GM21526 (cell line): ENCODE measurements at regions not wholly inside any gene's neighbourhood (a gene's known extent, or its start where the extent isn't known, plus 50 kb on each side); places are given as distances from the start of the nearest gene placed in this dataset.

Source experiments
- ATAC-seq: cut with Tn5 transposase; IDR thresholded peaks from one replicate; pipeline ENCODE4 v1.9.1; 2021; ENCODE audit warnings: moderate library complexity; ENCODE audit not compliant: unreplicated experiment, low FRiP score

- no peak for ATAC-seq
These were observed 161.3 kb upstream of the LPP start for GRCh38 chr3:187992609-187993008.

DNA sequence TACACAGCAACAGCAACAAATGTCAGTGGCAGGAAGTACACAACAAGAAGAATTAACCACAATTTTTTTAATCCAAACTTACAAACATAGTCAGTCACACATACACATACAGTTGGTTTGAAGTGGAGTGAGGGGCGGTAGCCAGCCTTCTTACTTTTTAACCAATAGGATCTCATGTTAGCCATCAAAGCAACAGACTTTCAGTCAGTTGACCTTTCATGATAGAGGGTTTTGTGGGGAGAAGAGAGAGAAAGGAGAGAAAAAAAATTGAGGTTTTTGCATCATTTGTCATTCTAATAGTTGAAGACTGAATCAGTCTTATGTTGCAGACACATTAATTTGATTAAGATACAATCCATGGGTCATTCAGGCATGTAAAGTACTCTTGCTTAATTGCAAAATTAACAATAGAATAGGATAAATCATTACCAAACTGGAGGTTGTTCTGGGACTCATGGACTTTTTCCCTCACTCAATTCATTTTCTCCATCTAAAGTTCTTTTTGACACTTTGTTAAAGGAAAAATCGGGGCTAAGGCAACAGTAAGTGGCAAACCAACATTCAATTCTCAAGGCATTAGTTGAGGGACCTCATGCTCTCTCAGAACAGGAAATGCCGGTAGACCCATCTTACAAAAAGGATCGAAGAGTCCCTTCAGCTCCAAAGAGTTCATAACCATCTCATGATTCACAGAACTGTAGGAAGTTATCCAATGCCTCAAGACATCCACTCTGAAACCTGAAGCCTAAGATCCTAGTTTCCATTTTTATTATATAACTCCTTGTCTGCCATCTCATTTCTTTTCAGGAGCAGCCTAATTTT, 159.5 kb upstream of the LPP start:
- ATAC-seq = no peak

- no peak for ATAC-seq
These were observed 158.9 kb upstream of the LPP start for GRCh38 chr3:187995043-187995400.

DNA sequence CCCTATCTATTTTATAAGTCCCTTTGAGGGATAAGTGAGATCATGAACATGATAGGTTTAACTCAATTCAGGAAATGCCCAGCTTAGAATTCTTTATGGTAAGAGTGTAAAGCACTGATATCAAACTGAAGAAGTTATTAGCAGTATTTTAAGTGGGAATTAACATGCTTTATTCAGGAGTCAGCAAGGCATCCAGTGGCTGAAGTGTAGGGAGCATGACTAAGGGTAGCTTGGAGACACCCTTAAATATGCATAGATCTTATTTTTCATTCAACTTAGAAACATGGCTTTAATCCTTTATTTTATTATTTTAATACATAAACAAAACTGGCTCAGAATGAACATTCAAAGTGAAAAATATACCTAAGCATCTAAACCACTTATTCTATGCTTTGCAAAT, 158.3 kb upstream of the LPP start:
- ATAC-seq = no peak

- no peak for ATAC-seq
These were observed 157.3 kb upstream of the LPP start for GRCh38 chr3:187996609-187997008.

DNA sequence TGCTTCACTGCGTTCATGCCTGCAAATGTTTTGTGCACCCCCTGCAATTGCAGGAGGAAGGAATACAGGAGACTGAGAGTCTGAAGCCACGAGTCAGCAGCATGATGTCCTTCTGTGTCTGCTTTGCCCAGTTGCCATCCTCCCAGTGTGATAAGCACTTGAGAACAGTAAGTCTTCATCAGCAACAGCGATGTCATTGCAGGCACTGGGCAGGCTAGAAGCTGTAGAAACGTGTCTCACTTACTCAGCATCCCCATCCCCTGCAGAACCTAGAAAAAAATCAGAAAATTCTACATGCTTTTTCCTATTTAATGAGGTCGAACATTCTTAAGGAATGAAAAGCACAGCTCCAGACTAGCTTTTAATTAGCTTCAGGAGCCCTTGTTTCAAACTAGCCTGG, 156.5 kb upstream of the LPP start:
- no peak for ATAC-seq

DNA sequence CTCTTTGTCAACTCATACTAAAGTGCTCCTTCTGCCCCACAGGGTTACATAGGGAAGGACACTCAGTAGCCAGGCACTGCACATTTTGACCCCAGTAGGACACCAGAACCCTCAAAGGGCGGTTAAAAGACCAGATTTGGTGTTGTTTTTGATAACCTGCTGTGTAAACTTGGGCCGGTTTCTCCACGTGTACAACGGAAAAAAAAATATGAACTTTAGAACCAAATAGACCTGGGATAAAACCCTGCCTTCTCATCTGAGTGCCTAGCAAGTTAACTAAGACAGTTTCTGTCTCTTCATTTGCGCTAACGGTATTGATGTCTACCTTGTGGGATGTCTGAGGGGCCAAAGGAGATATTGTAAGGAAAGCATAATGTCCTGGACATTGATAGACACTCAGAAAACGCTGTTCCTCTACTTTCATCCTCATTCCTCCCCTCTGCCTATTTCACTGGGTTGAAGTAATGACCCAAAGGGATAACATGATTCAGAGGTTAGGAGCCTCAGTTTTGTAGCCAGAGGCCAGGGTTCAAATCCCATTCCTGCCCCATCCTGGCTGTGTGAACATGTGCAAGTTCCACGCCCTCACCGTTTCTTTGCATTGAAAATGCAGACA, 155.9 kb upstream of the LPP start:
- ATAC-seq = no peak

GRCh38 chr3:187998611-187999010, 155.3 kb upstream of the LPP start:
- no peak for ATAC-seq

- ATAC-seq = no peak
These were observed 154.1 kb upstream of the LPP start for GRCh38 chr3:187999821-188000220.

GRCh38 chr3:188000361-188000861, 153.5 kb upstream of the LPP start:
- no peak for ATAC-seq

GRCh38 chr3:188001093-188001492, 152.9 kb upstream of the LPP start:
- ATAC-seq = no peak

GRCh38 chr3:188001926-188002325, 152.0 kb upstream of the LPP start:
- no peak for ATAC-seq

DNA sequence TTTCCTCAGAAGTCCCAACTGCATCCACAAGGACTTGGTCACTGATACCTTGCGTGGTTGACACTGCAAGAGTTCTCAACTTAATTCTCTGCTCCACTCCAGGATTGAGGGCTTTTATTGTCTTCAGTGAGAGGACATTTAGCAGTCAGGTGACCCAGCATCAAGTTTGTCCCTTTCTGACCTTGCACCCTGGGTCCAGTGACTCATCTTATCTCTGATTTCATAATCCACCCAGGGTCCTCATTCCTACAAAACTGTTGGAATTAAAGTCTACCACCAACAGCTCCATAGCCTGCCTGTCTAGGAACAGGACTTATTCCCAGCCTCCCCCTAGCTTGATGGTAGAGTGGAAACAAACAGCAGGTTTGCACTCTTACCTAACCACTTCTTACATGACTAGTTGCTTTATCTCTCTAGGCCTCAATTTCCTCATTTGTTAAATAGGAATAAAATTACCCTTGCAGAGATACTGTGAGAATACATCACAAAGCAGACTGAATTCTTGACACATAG, 151.3 kb upstream of the LPP start:
- no peak for ATAC-seq

DNA sequence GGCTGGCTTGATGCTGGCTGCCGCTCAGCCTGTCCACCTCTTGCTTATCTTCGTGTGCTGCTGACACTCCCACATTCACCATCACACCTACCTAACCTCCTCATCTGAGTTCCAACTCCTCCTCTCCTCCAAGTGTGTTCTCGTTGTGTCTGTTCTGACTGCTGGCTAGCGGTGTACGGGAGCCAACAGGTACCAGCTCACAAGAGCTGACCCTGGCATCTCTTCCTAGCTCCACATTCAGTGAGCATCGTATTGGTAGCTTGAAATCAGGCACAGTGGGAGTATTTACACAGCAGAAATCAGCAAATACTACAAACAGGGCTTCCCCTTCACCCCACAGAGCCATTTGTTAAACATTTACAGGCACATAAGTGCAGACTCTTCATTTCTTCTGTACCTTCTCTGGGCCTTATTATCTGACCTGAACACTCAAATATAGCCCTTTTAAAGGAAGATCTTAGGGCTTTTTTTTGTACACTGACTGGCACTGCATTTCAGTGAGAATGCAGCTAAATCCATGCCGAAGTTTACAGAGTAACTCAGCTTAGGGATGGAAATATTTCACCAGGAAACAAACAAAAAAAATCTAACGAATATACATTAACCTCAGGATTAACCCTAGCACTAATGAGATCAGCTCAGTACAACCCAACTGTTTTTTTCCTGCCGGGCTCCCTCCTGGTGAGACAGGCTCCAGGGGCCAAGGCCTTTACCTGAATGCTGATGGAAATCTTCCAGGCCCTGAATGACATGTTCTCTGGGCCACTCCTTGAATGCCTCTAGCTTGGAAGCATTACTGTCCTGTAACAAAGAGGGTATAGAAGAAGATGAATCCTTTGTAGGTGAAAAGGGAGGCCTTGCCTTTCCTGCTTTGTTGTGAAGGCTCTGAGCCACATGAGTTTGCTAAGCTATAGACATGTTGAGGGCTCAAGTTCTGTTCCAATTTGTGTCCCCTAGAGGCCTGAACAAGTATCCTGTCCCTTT, 150.5 kb upstream of the LPP start:
- no peak for ATAC-seq

- no peak for ATAC-seq
These were observed 147.1 kb upstream of the LPP start for GRCh38 chr3:188006726-188007393.

DNA sequence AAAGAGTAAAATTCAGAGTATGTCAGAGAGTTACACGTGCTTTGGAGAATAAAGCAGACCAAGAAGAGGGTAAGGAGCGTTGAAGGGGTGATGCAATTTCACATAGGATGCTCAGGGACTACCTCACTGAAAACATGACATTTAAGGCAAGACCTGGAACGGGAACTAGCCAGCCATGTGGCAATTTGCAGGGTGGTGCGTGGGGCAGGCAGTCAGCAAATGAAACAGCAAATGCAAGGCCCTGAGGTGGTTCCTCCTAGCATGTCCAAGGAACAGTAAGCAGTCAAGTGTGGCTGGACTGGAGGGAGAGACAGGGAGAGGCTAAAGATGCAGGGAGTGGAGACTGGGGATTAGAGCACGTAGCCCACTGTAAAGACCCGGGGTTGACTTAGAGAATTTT, 146.1 kb upstream of the LPP start:
- no peak for ATAC-seq

- ATAC-seq = no peak
These were observed 145.3 kb upstream of the LPP start for GRCh38 chr3:188008582-188009213.

DNA sequence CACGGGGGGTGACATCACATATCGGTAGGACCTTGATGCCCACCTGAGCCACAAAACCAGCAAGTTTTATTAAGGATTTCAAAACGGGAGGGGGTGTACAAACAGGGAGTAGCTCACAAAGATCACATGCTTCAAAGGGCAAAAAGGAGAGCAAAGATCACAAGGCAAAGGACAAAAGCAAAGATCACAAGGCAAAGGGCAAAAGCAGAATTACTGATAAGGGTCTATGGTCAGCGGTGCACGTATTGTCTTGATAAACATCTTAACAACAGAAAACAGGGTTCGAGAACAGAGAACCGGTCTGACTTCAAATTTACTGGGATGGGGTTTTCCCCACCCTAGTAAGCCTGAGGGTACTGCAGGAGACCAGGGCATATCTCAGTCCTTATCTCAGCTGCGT, 143.5 kb upstream of the LPP start:
- ATAC-seq = no peak

- no peak for ATAC-seq
These were observed 134.2 kb upstream of the LPP start for GRCh38 chr3:188019727-188020126.

DNA sequence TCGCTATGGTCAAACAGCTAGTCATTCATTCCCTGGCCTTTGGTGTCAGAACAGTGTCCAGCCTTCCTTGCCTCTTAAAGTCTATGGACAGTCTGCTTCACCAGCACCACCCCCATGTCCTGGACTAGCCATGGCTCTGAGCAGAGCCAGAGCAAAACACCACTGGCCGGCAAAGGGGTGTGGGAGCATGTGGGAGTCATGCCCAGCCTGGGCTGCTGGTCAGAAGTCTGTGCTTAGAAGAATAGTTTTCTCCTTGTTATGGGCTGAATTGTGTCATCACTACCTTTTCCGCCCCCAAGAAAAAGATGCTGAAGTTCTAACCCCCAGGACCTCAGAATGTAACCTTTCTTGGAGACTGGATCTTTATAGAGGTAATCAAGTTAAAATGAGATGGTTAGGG, 132.9 kb upstream of the LPP start:
- ATAC-seq = no peak
